GM10248 (cell line): ENCODE measurements at regions not wholly inside any gene's neighbourhood (a gene's known extent, or its start where the extent isn't known, plus 50 kb on each side); places are given as distances from the start of the nearest gene placed in this dataset.

ENCODE experiments used
- CTCF ChIA-PET: fragments of 300-600 bp; sonication (Branson Sonifier 250); formaldehyde crosslinking; extraction: SDS; loops from one replicate; lab custom pipeline; 2021; ENCODE audit warnings: antibody characterized with exemption; lab: Yijun Ruan, JAX
- POLR2A ChIA-PET: fragments of 350-650 bp; sonication (Branson Sonifier 250); formaldehyde crosslinking; extraction: SDS; loops from one replicate; lab custom pipeline; 2020; ENCODE audit warnings: antibody characterized with exemption; lab: Yijun Ruan, JAX
- DNase-seq: peaks from one replicate; pipeline ENCODE4 v3.0.0; 2012; ENCODE audit errors: extremely low spot score
- CTCF ChIP-seq: IDR thresholded peaks from 2 replicates; pipeline ENCODE4 v1.5.1; 2012; ENCODE audit warnings: mild to moderate bottlenecking, low read depth; ENCODE audit errors: extremely low read depth, missing control alignments, control extremely low read depth

DNA sequence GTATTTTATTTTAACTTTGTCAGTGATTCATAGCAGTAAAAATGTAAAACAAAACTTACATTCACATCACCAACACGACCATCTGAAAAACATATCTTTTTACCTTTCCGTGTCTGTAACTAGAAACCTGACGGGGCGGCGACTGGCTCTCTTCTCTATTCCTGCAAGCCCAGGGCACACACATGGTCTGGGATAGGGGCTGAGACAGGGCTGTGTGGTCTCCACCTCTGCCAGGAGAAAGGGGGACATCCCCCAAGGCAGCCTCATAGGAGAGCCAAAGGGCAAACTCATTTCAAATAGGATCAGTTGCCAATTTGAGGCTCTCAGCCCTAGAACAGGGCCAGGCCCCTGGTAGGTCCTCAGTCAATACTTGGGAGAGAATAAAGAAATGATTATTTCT is 359.4 kb downstream of the TCERG1L start:
- ChIA-PET POLR2A (no interaction called here), CTCF (no interaction called here)
- no peak for DNase-seq
- TF ChIP-seq CTCF: no peak

- TF ChIP-seq CTCF: no peak
- no peak for DNase-seq
- CTCF ChIA-PET: no interaction called here
These were observed 357.1 kb downstream of the TCERG1L start for GRCh38 chr10:130954326-130954905.

GRCh38 chr10:130956251-130956650 is 355.3 kb downstream of the TCERG1L start:
- POLR2A ChIA-PET: no interaction called here
- DNase-seq: no peak
- CTCF ChIA-PET: no interaction called here
- no peak for TF ChIP-seq CTCF

More at GRCh38 chr10:130954326-130954905, 357.1 kb downstream of the TCERG1L start:
- POLR2A ChIA-PET: no interaction called here

- CTCF ChIA-PET: no interaction called here
- no peak for DNase-seq
- TF ChIP-seq CTCF: no peak
- POLR2A ChIA-PET: no interaction called here
These were observed 354.1 kb downstream of the TCERG1L start for GRCh38 chr10:130957423-130957822.

DNA sequence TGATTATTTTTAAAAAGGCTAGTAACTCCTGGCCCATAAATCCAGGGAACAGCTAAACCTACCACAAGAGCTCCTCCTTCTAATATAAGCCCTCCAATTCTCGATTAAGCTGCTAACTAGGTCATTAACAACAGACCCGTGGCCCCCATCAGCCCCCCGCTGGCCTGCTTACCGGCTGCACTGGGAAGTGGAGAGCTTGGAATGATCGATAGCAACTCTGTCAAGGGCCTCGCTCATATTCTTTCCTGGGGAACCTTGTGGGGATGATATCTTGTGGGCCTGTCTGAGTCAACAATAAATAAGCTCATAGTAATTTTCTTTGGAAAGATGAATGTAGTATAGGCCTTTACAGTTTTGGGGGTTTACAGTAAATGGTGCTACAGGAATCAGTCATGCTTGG is 353.5 kb downstream of the TCERG1L start:
- POLR2A ChIA-PET: no interaction called here
- no peak for TF ChIP-seq CTCF
- DNase-seq: no peak
- CTCF ChIA-PET: no interaction called here

GRCh38 chr10:130958981-130959751 is 352.4 kb downstream of the TCERG1L start:
- no peak for DNase-seq
- ChIA-PET CTCF (no interaction called here), POLR2A (no interaction called here)
- TF ChIP-seq CTCF: no peak
